HFFc6 (cell line): ENCODE measurements at regions not wholly inside any gene's neighbourhood (a gene's known extent, or its start where the extent isn't known, plus 50 kb on each side); places are given as distances from the start of the nearest gene placed in this dataset.
"Not testable (repeated sequence)": the region's sequence is repeated elsewhere in the genome, so short reads cannot be mapped to it uniquely, and the experiment has no call there.

Experiments
- DNase-seq: peaks from one replicate; pipeline ENCODE4 v3.0.0-alpha.2; 2018
- H3K27ac Mint-ChIP-seq: 2 replicates; pipeline ENCODE4 v1.8.0; 2020; ENCODE audit warnings: mild to moderate bottlenecking, mixed read lengths
- H3K27me3 Mint-ChIP-seq: 2 replicates; pipeline ENCODE4 v1.8.0; 2021; ENCODE audit warnings: mild to moderate bottlenecking, moderate library complexity, mixed read lengths; ENCODE audit not compliant: insufficient read depth
- H3K36me3 Mint-ChIP-seq: 2 replicates; pipeline ENCODE4 v1.8.0; 2021; ENCODE audit warnings: low read depth, mixed read lengths
- H3K4me1 Mint-ChIP-seq: 2 replicates; pipeline ENCODE4 v1.8.0; 2020; ENCODE audit warnings: low read depth, mixed read lengths
- H3K4me3 Mint-ChIP-seq: 2 replicates; pipeline ENCODE4 v1.8.0; 2020; ENCODE audit warnings: mild to moderate bottlenecking, moderate library complexity, mixed read lengths
- H3K9me3 Mint-ChIP-seq: 2 replicates; pipeline ENCODE4 v1.8.0; 2020; ENCODE audit warnings: mild to moderate bottlenecking, mixed read lengths
- TF ChIP-seq, protein P1 (sequence below): fragments of 200-600 bp; sonication (generic); IDR thresholded peaks from 2 replicates; pipeline ENCODE4 v1.5.0; 2021; ENCODE audit warnings: antibody characterized with exemption, mild to moderate bottlenecking

DNA sequence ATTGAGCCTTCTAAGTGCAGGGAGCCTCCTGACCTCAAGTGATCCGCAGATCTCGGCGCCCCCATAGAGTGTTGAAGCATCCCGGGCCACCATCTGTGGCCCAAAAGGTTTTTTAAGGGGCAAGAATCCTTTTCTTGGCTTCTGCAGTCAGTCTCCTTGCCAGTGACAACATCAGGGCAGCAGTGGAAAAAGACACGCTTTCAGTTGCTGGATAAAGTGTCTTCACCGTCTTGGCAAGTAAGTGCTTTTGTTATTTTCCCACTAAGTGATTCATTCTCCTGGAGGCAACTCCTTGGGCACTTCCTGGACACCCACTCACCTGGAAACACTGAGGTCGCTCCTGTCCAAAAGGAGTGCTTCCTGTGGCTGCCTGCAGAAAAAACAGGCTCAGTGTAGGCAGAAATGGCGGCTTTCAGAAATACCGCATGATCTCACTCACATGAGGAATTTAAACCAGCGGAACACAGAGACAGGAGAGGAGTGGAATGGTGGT is 71.7 kb upstream of the ABHD2 start:
- peaks cover 12% of the 10 kb centered on the region for H3K9me3 Mint-ChIP-seq
- H3K36me3 Mint-ChIP-seq: peaks cover 14% of the 10 kb centered on the region

DNA sequence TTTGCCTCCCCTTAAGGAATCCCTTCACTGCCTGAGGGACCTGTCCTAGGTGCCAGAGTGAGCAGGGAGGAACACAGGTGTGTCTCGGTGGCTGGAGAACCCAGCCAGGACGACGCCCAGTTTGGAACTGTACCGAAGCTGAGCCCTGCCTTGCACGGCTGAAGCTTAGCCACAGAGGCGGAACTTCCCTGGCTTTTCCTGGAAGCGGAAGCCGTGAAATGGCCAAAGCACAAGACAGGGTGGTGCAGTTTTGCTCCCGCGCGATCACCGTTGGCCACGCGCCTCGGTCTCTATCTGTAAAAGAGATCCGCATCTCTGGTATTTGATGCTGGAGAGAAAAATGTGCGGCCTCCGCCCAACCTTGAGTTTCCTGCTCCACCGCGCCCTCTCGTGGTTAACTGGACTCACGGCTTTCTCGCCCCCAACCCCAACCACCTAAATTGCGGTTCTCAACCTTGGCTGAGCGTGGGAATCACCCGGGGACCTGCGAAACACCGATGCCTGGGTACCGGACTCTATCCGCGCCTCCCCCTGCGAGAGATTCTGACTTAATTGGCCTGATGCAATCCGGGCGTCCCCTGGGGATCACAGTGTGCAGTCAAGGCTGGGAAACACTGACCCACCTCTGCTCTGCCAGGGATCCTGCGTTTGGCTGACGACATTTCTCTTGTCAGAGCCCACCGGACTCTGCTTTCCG is 70.7 kb upstream of the ABHD2 start:
- H3K4me3 Mint-ChIP-seq: peak overlapping the region; percentile 87
- peaks cover 9% of the 10 kb centered on the region for H3K9me3 Mint-ChIP-seq
- peaks cover 11% of the 10 kb centered on the region for H3K36me3 Mint-ChIP-seq
- peaks cover 43% of the 10 kb centered on the region for H3K4me1 Mint-ChIP-seq
- TF ChIP-seq, protein P1, sequence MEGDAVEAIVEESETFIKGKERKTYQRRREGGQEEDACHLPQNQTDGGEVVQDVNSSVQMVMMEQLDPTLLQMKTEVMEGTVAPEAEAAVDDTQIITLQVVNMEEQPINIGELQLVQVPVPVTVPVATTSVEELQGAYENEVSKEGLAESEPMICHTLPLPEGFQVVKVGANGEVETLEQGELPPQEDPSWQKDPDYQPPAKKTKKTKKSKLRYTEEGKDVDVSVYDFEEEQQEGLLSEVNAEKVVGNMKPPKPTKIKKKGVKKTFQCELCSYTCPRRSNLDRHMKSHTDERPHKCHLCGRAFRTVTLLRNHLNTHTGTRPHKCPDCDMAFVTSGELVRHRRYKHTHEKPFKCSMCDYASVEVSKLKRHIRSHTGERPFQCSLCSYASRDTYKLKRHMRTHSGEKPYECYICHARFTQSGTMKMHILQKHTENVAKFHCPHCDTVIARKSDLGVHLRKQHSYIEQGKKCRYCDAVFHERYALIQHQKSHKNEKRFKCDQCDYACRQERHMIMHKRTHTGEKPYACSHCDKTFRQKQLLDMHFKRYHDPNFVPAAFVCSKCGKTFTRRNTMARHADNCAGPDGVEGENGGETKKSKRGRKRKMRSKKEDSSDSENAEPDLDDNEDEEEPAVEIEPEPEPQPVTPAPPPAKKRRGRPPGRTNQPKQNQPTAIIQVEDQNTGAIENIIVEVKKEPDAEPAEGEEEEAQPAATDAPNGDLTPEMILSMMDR: peak; percentile 94
- H3K27me3 Mint-ChIP-seq: peaks cover 6% of the 10 kb centered on the region
- peak; percentile 72 for DNase-seq
- H3K27ac Mint-ChIP-seq: peak overlapping the region; percentile 58

More for the DNA sequence above, 71.7 kb upstream of the ABHD2 start:
- Mint-ChIP-seq H3K27me3 (no peaks in the 10 kb centered on the region; the same call in 1 of the 2 replicates), H3K4me3 (peak overlapping the region; percentile 38; the same call in 1 of the 2 replicates), H3K27ac (peak overlapping the region; percentile 24; the same call in 1 of the 2 replicates), H3K4me1 (peaks cover 43% of the 10 kb centered on the region)
- no peak for DNase-seq
- TF ChIP-seq, protein P1: no peak

DNA sequence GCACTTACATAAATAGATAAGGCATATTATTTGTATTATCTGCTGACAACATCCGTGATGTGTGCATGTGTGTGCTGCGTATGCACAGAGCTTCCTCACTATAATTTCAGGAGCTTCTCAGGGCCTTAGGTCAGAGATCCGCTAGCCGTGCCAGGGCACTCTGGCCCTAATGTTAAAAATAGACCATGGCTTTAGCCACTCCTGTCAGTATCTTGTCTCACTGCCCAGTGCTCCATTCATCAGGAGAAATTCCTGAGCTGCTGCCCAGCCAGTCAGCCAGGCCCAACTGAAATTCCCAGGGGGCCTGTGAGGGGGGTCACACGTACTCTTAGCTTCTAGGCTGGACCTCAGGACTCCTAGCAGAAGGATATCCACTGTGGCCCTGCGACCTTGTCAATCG is 70.0 kb upstream of the ABHD2 start:
- H3K9me3 Mint-ChIP-seq: peaks cover 3% of the 10 kb centered on the region
- TF ChIP-seq, protein P1: no peak
- peak overlapping the region; percentile 87; the same call in 1 of the 2 replicates for H3K4me3 Mint-ChIP-seq
- H3K27ac Mint-ChIP-seq: no peak overlapping the region
- H3K36me3 Mint-ChIP-seq: peaks cover 9% of the 10 kb centered on the region; the same call in 1 of the 2 replicates
- DNase-seq: no peak
- H3K4me1 Mint-ChIP-seq: peaks cover 46% of the 10 kb centered on the region
- H3K27me3 Mint-ChIP-seq: peaks cover 6% of the 10 kb centered on the region

DNA sequence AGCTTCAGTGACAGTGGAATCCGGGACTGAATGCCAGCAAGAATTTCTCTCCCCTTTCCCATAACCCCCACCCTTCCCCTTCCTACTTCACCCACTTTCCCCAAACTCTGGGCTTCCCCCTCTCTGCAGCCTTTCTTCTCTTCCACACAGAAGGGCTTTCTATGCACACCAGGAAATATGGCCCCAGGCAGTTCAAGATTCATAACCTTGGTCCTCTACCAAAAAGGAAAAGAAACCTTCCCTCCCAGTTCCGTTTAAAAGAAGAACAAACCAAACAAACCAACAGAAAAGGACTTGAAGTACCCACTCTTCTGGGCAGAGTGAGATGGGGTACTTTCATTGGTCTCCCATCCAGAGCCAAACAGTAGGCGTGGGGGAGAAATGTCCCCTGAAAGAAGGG is 68.8 kb upstream of the ABHD2 start:
- peaks cover 9% of the 10 kb centered on the region for H3K36me3 Mint-ChIP-seq
- peaks cover 6% of the 10 kb centered on the region for H3K27me3 Mint-ChIP-seq
- no peak overlapping the region for H3K4me3 Mint-ChIP-seq
- TF ChIP-seq, protein P1: no peak
- DNase-seq: no peak
- no peaks in the 10 kb centered on the region; the same call in 1 of the 2 replicates for H3K9me3 Mint-ChIP-seq
- H3K4me1 Mint-ChIP-seq: peaks cover 51% of the 10 kb centered on the region
- no peak overlapping the region for H3K27ac Mint-ChIP-seq

DNA sequence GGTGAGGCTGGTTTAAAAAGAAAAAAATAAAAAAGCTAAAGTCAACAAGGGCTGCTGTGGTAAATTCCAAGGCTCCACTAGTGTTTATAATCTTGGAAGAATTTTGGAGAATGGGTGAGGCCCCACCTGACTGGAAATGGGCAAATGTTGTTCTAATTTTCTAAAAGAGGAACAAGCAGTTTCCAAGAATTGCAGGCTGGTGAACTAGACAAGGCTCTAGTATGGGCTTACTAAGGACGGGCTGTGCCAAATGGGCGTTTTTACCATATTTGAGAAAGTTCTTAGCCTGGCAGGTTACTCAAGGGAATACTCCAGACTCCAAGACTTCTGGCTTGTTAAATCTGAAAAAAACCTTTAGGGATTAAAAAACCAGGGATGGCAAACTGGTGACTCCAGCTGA is 67.0 kb upstream of the ABHD2 start:
- H3K4me1 Mint-ChIP-seq: peaks cover 44% of the 10 kb centered on the region
- peaks cover 10% of the 10 kb centered on the region for H3K9me3 Mint-ChIP-seq
- H3K36me3 Mint-ChIP-seq: peaks cover 10% of the 10 kb centered on the region; the same call in 1 of the 2 replicates
- H3K27ac Mint-ChIP-seq: no peak overlapping the region
- H3K27me3 Mint-ChIP-seq: peaks cover 6% of the 10 kb centered on the region
- no peak overlapping the region for H3K4me3 Mint-ChIP-seq
- no peak for DNase-seq
- TF ChIP-seq, protein P1: no peak

DNA sequence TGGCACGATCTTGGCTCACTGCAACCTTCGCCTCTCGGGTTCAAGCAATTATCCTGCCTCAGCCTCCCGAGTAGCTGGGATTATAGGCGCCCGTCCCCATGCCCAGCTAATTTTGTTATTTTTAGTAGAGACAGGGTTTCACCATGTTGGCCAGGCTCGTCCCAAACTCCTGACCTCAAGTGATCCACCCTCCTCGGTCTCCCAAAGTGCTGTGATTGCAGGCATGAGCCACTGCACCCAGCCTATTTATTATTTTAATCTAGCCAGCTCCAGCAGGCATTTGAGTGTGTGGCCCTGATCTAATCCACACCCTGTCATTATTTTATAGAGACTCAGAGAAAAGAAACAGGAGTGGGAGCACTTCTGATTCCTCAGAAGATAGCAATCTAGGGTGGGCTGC is 66.4 kb upstream of the ABHD2 start:
- H3K36me3 Mint-ChIP-seq: peaks cover 12% of the 10 kb centered on the region; the same call in 1 of the 2 replicates
- H3K27ac Mint-ChIP-seq, H3K27me3 Mint-ChIP-seq, H3K4me3 Mint-ChIP-seq, DNase-seq: not testable (repeated sequence)
- H3K9me3 Mint-ChIP-seq: peaks cover 12% of the 10 kb centered on the region
- peaks cover 38% of the 10 kb centered on the region for H3K4me1 Mint-ChIP-seq
